ENCODE measurements at regions not wholly inside any gene's neighbourhood (a gene's known extent, or its start where the extent isn't known, plus 50 kb on each side); places are given as distances from the start of the nearest gene placed in this dataset.
"Not testable (repeated sequence)": the region's sequence is repeated elsewhere in the genome, so short reads cannot be mapped to it uniquely, and the experiment has no call there.

DNA sequence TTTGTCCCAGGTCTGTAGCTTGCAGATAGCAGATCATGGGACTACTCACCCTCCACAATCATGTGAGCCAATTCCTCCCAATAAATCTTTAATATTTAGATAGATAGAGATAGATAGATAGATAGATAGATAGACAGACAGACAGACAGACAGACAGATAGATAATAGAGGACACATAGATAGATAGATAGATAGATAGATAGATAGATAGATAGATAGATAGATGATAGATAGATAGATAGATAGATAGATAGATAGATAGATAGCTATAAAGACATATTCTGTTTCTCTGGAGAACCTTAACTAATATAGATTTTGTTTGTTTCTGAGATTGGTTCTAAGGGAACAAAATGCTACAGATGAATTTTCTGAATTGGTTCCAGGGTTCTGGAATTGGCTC, 82.3 kb upstream of the PRDX6 start:
- FAIRE-seq; H3K36me3 ChIP-seq (ENCODE audit: control insufficient read depth in 2 of 4, insufficient read depth in 4 of 4, low read length in 3 of 4); H3K4me1 ChIP-seq (replicated peaks in 1 of 4; ENCODE audit: control insufficient read depth in 3 of 4, insufficient read depth in 4 of 4, low read length in 3 of 4); H4K91ac ChIP-seq (replicated peaks; ENCODE audit: insufficient read length, low read length); H2BK20ac ChIP-seq (ENCODE audit: low read length); H3K56ac ChIP-seq (replicated peaks; ENCODE audit: insufficient read length, low read depth, low read length); H2BK15ac ChIP-seq (ENCODE audit: low read length); H4K8ac ChIP-seq (ENCODE audit: extremely low read depth, insufficient read depth, low read length); H3K79me2 ChIP-seq (ENCODE audit: control insufficient read depth in 1 of 2, insufficient read depth in 2 of 2, low read length in 2 of 2); H3K27me3 ChIP-seq (replicated peaks in 1 of 4; ENCODE audit: control insufficient read depth in 3 of 4, extremely low read depth in 1 of 4, insufficient read depth in 3 of 4, low read length in 3 of 4); DNase-seq (ENCODE audit: low read depth in 1 of 2, low spot score in 2 of 2); H3K4me2 ChIP-seq (ENCODE audit: insufficient read depth in 1 of 2, low read depth in 2 of 2, low read length in 2 of 2); H3K18ac ChIP-seq (ENCODE audit: extremely low read depth, low read length); H3K14ac ChIP-seq (ENCODE audit: insufficient read length); H3K9ac ChIP-seq (replicated peaks in 1 of 4; ENCODE audit: extremely low read depth in 1 of 4, low read depth in 3 of 4, low read length in 3 of 4); H3K4ac ChIP-seq (replicated peaks; ENCODE audit: insufficient read length, low read depth, low read length); H3K23ac ChIP-seq (ENCODE audit: insufficient read length); H4K20me1 ChIP-seq (replicated peaks in 1 of 2; ENCODE audit: control insufficient read depth in 1 of 2, insufficient read depth in 2 of 2, low read length in 2 of 2); H3K23me2 ChIP-seq (ENCODE audit: low read depth, low read length); H2AK5ac ChIP-seq (ENCODE audit: low read depth, low read length); H3K4me3 ChIP-seq (ENCODE audit: extremely low read depth in 1 of 4, insufficient read depth in 2 of 4, low read depth in 3 of 4, low read length in 4 of 4); H2BK120ac ChIP-seq (replicated peaks; ENCODE audit: low read depth, low read length); H3K9me3 ChIP-seq (ENCODE audit: insufficient read depth in 2 of 2, low read depth in 1 of 2, low read length in 1 of 2); H2BK12ac ChIP-seq (ENCODE audit: low read depth, low read length); H3K27ac ChIP-seq (ENCODE audit: low read depth, low read length); H4K5ac ChIP-seq (ENCODE audit: insufficient read length, low read depth, low read length); H2AFZ ChIP-seq (ENCODE audit: low read length); H3K79me1 ChIP-seq (ENCODE audit: low read depth, low read length); H2BK5ac ChIP-seq (ENCODE audit: low read depth, low read length); POLR2A ChIA-PET (ENCODE audit: partially characterized antibody): not testable (repeated sequence)
- CTCF ChIA-PET (ENCODE audit: partially characterized antibody): interaction anchor here (0.7 kb wide), 1 partner anchor 121 kb away, joined by 3 read pairs; no protein-coding TSS in a partner anchor

Data from H1 (cell line).